OCI-LY1 (cell line): ENCODE measurements at regions not wholly inside any gene's neighbourhood (a gene's known extent, or its start where the extent isn't known, plus 50 kb on each side); places are given as distances from the start of the nearest gene placed in this dataset.

ENCODE experiments used
- EZH2 ChIP-seq: fragments of 200-600 bp; sonication (generic), shearing (Covaris generic); IDR thresholded peaks from 2 replicates; pipeline ENCODE4 v1.8.0; 2017; ENCODE audit warnings: borderline replicate concordance, mixed run types, mild to moderate bottlenecking, antibody characterized with exemption, low read length, moderate library complexity, mixed read lengths
- TF ChIP-seq, protein P1 (sequence below): fragments of 200-600 bp; sonication (generic), shearing (Covaris generic); IDR thresholded peaks from 2 replicates; pipeline ENCODE4 v1.5.1; 2017; ENCODE audit warnings: mild to moderate bottlenecking, antibody characterized with exemption, low read length, moderate library complexity, mixed read lengths

DNA sequence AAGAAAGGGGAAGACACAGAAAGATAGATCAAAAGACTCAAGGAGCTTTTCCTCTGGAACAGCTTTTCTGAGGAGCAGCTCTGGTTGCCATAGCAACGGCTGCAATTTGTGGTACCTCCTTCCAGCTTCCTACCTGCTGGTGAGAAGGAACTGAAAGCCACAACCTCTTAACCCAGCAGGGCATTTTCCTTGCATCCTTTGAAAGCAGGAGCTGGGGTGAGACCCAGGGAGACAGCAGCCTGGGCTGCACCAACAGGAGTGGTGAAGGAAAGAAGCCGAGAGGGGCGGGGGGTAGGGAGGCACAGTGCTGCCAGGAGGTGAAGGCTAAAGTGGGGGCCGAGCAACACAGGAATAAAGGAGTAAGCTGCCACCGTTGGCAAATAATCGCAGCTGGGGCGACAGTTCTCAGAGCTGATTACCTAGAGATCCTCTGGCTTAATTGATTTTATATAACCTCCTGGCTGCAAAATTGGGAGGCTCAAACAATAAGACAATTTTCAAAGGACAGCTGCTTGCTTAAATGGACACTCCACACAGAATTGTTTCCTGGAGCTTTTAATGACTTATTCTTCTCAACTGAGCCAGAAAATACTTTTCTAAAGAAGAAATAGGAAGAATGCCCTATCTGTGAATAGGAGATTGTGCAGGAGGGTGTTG is 129.4 kb downstream of the RPAP3 start:
- TF ChIP-seq, protein P1, sequence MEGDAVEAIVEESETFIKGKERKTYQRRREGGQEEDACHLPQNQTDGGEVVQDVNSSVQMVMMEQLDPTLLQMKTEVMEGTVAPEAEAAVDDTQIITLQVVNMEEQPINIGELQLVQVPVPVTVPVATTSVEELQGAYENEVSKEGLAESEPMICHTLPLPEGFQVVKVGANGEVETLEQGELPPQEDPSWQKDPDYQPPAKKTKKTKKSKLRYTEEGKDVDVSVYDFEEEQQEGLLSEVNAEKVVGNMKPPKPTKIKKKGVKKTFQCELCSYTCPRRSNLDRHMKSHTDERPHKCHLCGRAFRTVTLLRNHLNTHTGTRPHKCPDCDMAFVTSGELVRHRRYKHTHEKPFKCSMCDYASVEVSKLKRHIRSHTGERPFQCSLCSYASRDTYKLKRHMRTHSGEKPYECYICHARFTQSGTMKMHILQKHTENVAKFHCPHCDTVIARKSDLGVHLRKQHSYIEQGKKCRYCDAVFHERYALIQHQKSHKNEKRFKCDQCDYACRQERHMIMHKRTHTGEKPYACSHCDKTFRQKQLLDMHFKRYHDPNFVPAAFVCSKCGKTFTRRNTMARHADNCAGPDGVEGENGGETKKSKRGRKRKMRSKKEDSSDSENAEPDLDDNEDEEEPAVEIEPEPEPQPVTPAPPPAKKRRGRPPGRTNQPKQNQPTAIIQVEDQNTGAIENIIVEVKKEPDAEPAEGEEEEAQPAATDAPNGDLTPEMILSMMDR: no peak
- TF ChIP-seq EZH2: no peak
